ENCODE measurements at regions not wholly inside any gene's neighbourhood (a gene's known extent, or its start where the extent isn't known, plus 50 kb on each side); places are given as distances from the start of the nearest gene placed in this dataset.

DNA sequence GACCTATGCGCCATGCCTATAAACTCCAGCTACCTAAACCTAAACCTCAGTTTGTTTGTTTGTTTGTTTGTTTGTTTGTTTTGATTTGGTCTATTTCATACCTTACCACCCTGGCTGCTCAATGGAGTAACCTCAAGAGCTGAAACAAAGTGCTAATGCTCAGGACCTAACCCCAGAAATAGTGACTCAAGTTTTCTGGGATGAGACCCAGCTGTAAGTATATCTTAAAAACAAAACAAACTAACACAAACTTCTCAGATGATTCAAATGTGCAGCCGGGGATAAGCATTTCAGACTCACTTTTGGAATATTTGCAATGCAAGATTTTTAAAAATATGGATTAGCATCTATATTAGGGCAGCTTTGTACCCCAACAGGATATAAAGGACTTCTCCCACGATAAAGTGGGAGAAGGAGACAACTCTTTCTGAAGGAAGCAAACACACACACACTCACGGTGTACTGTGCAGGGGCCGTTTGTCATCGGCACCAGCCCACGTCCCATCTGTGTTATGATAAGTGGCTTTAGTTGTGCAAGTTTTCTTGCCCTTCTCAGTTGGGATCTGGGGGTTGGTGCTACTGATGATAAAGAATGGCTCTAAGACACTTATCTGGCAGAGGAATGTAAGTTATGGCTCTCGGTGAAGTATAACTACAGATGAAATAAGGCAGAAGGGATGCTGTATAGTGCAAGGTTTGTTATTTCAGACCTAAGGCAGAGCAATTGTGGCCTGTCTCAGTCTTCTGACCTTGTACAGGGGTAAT is 516.7 kb upstream of the TMEM132C start:
- Histone ChIP-seq H3K4me1 (ENCODE audit: control insufficient read depth in 1 of 2, insufficient read depth in 2 of 2, low read length in 2 of 2) (peaks cover 0 to 7% of the 10 kb centered on the region in 2 donors), H3K9me3 (ENCODE audit: control insufficient read depth in 1 of 2, low read length in 2 of 2) (no peaks in the 10 kb centered on the region), H3K27ac (ENCODE audit: low read length) (no peak overlapping the region), H3K4me3 (ENCODE audit: low read depth in 1 of 2, low read length in 2 of 2) (no peak overlapping the region), H3K36me3 (ENCODE audit: control insufficient read depth in 1 of 2, insufficient read depth in 2 of 2, low read length in 2 of 2) (no peaks in the 10 kb centered on the region), H3K27me3 (ENCODE audit: low read depth, low read length) (no peaks in the 10 kb centered on the region)

DNA sequence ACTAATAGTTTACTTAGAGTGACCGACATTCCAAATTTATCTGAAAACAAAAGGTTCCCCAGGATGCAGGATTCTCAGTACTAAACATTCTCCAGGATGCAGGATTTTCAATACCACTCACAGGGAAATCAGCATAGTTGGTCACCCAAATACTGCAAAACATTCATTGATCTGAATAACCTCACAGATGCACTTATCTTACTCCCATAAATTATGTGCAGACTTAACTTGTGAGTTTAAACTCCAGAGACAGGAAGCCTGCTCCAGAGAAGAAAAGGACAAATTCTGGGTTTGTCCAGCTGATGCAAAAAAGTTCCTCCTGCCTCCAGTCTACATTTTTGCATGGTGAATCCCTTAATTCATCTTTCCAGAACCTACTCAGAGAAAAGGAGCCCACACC is 514.2 kb upstream of the TMEM132C start:
- Histone ChIP-seq H3K27me3 (ENCODE audit: low read depth, low read length) (no peaks in the 10 kb centered on the region), H3K4me1 (ENCODE audit: control insufficient read depth in 1 of 2, insufficient read depth in 2 of 2, low read length in 2 of 2) (peaks cover 0 to 7% of the 10 kb centered on the region in 2 donors), H3K9me3 (ENCODE audit: control insufficient read depth in 1 of 2, low read length in 2 of 2) (no peaks in the 10 kb centered on the region), H3K27ac (ENCODE audit: low read length) (no peak overlapping the region), H3K4me3 (ENCODE audit: low read depth in 1 of 2, low read length in 2 of 2) (no peak overlapping the region), H3K36me3 (ENCODE audit: control insufficient read depth in 1 of 2, insufficient read depth in 2 of 2, low read length in 2 of 2) (no peaks in the 10 kb centered on the region)

DNA sequence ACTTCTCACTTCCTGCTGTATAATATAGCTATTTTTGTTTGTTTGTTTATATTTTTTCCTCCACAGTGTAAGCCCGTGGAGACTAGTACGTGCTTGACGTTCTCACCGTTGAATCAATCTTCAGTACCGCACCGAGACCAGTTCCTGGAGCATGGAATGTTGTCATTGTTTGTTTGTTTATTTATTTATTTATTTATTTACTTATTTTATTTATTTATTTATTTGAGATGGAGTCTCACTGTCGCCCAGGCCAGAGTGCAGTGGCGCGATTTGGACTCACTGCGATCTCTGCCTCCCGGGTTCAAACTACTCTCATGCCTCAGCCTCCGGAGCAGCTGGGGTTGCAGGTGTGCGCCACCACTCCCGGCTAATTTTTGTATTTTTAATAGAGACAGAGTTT is 506.6 kb upstream of the TMEM132C start:
- H3K27me3 ChIP-seq (ENCODE audit: low read depth, low read length) = no peaks in the 10 kb centered on the region
- H3K36me3 ChIP-seq (ENCODE audit: control insufficient read depth in 1 of 2, insufficient read depth in 2 of 2, low read length in 2 of 2) = no peaks in the 10 kb centered on the region
- H3K4me1 ChIP-seq (ENCODE audit: control insufficient read depth in 1 of 2, insufficient read depth in 2 of 2, low read length in 2 of 2) = no peaks in the 10 kb centered on the region
- H3K9me3 ChIP-seq (ENCODE audit: control insufficient read depth in 1 of 2, low read length in 2 of 2) = peaks cover 0 to 13% of the 10 kb centered on the region in 2 donors
- no peak overlapping the region for H3K4me3 ChIP-seq (ENCODE audit: low read depth in 1 of 2, low read length in 2 of 2)
- no peak overlapping the region for H3K27ac ChIP-seq (ENCODE audit: low read length)

DNA sequence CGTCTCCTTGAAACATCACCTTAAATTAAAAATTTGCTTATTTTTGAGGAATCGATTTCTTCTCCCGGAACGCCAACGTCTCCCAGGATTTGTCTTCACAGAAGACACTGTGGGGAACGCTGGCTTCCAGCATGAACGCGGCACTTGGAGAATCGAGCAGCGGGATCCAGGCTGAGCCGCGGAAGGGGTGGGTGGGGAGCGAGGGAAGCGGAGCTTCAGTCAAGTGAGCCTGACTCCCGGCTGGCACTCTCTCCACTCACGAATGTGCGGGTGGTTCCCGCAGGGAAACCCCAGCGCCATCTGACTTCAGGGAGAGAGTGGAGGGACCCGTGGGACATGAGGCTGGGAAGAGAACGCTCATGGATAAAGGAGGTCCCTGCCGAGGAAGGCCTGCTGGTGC is 506.0 kb upstream of the TMEM132C start:
- no peaks in the 10 kb centered on the region for H3K27me3 ChIP-seq (ENCODE audit: low read depth, low read length)

DNA sequence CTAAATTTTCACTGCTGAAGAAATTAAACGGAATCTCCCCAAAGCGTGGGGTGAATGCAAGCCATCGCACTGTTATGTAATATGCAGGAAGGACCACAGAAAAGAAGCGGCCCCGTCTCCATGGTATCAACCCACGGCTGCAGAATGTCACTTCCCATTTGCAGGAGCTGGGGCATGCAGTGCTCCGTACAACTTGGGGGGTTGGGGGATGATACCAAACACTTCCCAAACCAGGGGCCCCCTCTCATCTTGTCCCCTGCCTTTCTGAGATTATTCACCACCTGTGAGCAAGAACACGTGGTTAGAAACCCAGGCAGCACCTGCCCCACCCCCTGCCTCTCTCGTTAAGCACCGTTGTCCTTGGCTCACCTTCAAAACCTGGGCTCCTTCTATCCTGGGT is 505.1 kb upstream of the TMEM132C start:
- Histone ChIP-seq H3K27me3 (ENCODE audit: low read depth, low read length) (no peaks in the 10 kb centered on the region), H3K4me1 (ENCODE audit: control insufficient read depth in 1 of 2, insufficient read depth in 2 of 2, low read length in 2 of 2) (no peaks in the 10 kb centered on the region), H3K36me3 (ENCODE audit: control insufficient read depth in 1 of 2, insufficient read depth in 2 of 2, low read length in 2 of 2) (no peaks in the 10 kb centered on the region), H3K9me3 (ENCODE audit: control insufficient read depth in 1 of 2, low read length in 2 of 2) (peaks cover 0 to 13% of the 10 kb centered on the region in 2 donors), H3K27ac (ENCODE audit: low read length) (no peak overlapping the region), H3K4me3 (ENCODE audit: low read depth in 1 of 2, low read length in 2 of 2) (no peak overlapping the region)

More for the DNA sequence above, 506.0 kb upstream of the TMEM132C start:
- Histone ChIP-seq H3K9me3 (ENCODE audit: control insufficient read depth in 1 of 2, low read length in 2 of 2) (peaks cover 0 to 13% of the 10 kb centered on the region in 2 donors), H3K27ac (ENCODE audit: low read length) (no peak overlapping the region), H3K4me1 (ENCODE audit: control insufficient read depth in 1 of 2, insufficient read depth in 2 of 2, low read length in 2 of 2) (no peaks in the 10 kb centered on the region), H3K36me3 (ENCODE audit: control insufficient read depth in 1 of 2, insufficient read depth in 2 of 2, low read length in 2 of 2) (no peaks in the 10 kb centered on the region), H3K4me3 (ENCODE audit: low read depth in 1 of 2, low read length in 2 of 2) (no peak overlapping the region)

DNA sequence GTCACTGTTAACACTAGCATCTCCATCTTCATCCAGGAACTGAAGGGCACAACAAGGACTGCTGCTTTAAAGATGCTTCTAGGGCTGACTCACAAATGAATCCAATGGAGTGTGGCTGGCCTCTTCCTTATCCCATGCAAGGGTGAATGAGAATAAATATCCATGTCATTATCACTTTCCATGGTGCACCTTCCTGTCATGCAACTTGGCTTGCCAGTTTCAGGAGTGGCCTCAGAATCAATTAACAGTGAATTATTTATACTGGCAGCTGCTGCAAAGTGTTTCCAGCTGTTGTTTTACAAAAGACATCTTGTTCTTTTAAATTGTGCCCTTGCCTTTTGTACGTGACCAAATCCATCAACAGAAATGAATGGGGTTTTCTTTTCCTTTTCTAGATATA is 499.3 kb upstream of the TMEM132C start:
- H3K27ac ChIP-seq (ENCODE audit: low read length) = no peak overlapping the region

DNA sequence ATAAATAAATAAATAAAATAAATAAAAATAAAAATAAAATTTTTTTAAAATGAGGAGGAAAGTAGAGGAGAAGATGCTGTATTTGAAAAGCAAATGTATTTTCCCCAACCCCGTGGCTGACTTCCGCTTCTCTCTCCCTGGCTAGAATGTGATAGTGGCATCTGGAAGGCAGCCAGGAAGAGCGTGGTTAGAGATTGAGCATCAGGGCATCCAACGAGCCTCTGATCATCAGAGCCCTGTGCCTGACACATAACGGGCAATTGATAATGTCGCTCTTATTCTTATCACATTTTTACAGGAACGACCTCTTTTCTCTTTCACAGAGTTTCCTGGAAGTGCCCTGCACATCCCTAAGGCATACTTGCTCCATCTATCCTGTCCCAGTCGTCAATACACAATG is 496.9 kb upstream of the TMEM132C start:
- H3K4me1 ChIP-seq (ENCODE audit: control insufficient read depth in 1 of 2, insufficient read depth in 2 of 2, low read length in 2 of 2) = no peaks in the 10 kb centered on the region
- no peaks in the 10 kb centered on the region for H3K27me3 ChIP-seq (ENCODE audit: low read depth, low read length)
- H3K4me3 ChIP-seq (ENCODE audit: low read depth in 1 of 2, low read length in 2 of 2) = no peak overlapping the region
- no peaks in the 10 kb centered on the region for H3K9me3 ChIP-seq (ENCODE audit: control insufficient read depth in 1 of 2, low read length in 2 of 2)
- H3K27ac ChIP-seq (ENCODE audit: low read length) = no peak overlapping the region
- no peaks in the 10 kb centered on the region for H3K36me3 ChIP-seq (ENCODE audit: control insufficient read depth in 1 of 2, insufficient read depth in 2 of 2, low read length in 2 of 2)

More for the DNA sequence above, 499.3 kb upstream of the TMEM132C start:
- H3K4me1 ChIP-seq (ENCODE audit: control insufficient read depth in 1 of 2, insufficient read depth in 2 of 2, low read length in 2 of 2) = no peaks in the 10 kb centered on the region
- no peak overlapping the region for H3K4me3 ChIP-seq (ENCODE audit: low read depth in 1 of 2, low read length in 2 of 2)
- peaks cover 0 to 13% of the 10 kb centered on the region in 2 donors for H3K9me3 ChIP-seq (ENCODE audit: control insufficient read depth in 1 of 2, low read length in 2 of 2)
- H3K27me3 ChIP-seq (ENCODE audit: low read depth, low read length) = no peaks in the 10 kb centered on the region
- H3K36me3 ChIP-seq (ENCODE audit: control insufficient read depth in 1 of 2, insufficient read depth in 2 of 2, low read length in 2 of 2) = no peaks in the 10 kb centered on the region

DNA sequence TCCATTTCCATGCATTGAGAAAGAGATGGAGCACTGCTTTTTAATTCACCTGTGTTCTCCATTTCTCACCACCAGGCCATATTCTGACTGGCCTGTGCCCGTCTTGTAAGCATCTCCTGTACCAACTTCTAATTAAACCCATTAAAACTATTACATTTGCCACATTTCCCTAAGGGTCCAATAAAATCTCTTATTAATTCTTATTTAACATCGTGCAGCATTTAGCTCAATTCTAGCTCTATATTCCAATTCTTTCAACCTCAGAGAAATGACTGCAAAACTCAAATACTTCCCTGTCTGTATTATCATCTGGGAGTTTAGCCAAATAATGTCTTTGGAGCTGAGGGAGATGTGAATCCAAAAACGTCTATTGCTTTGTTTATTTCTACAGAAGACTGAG is 495.4 kb upstream of the TMEM132C start:
- Histone ChIP-seq H3K4me1 (ENCODE audit: control insufficient read depth in 1 of 2, insufficient read depth in 2 of 2, low read length in 2 of 2) (no peaks in the 10 kb centered on the region), H3K27ac (ENCODE audit: low read length) (no peak overlapping the region), H3K4me3 (ENCODE audit: low read depth in 1 of 2, low read length in 2 of 2) (no peak overlapping the region), H3K9me3 (ENCODE audit: control insufficient read depth in 1 of 2, low read length in 2 of 2) (no peaks in the 10 kb centered on the region), H3K36me3 (ENCODE audit: control insufficient read depth in 1 of 2, insufficient read depth in 2 of 2, low read length in 2 of 2) (no peaks in the 10 kb centered on the region), H3K27me3 (ENCODE audit: low read depth, low read length) (no peaks in the 10 kb centered on the region)

DNA sequence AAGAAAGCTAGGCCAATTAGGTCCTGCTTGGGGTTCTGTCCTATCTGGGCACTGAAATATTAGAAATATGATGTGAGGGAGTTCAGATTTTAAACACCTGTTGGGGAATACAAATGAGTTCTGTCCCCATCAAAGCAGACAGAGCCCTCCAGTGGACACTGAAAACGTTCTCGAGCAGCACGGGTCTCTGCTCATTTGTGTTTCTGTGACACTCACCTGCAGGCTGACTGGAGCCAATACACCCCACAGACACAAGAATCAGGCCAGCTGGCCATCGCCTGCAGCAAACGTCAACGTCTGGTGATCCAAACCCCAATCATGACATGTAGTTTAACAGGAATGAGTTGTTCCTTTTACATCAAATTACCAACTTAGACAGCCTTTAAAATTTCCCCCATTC is 493.4 kb upstream of the TMEM132C start:
- no peaks in the 10 kb centered on the region for H3K27me3 ChIP-seq (ENCODE audit: low read depth, low read length)
- no peaks in the 10 kb centered on the region for H3K36me3 ChIP-seq (ENCODE audit: control insufficient read depth in 1 of 2, insufficient read depth in 2 of 2, low read length in 2 of 2)
- no peak overlapping the region for H3K4me3 ChIP-seq (ENCODE audit: low read depth in 1 of 2, low read length in 2 of 2)
- no peaks in the 10 kb centered on the region for H3K4me1 ChIP-seq (ENCODE audit: control insufficient read depth in 1 of 2, insufficient read depth in 2 of 2, low read length in 2 of 2)
- H3K9me3 ChIP-seq (ENCODE audit: control insufficient read depth in 1 of 2, low read length in 2 of 2) = no peaks in the 10 kb centered on the region
- no peak overlapping the region for H3K27ac ChIP-seq (ENCODE audit: low read length)

DNA sequence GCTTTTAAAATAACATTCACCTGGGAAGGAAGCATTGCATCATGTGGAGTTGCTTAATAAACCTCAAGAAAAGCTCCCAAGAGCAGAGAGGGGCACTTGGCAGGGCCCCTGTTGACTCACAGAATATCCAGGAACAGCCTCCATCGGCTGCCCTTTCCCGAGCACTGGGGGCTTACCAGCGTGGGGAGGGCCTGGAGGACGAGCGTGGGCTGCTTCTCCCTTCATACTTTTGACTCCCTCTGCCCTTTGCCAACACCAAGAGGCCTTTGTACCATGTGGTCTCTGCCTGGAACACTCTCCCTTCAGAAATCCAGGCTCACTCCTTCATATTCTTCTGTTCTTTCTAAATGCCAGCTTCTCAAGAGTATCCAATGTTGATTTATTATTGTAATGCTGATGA is 492.1 kb upstream of the TMEM132C start:
- H3K4me1 ChIP-seq (ENCODE audit: control insufficient read depth in 1 of 2, insufficient read depth in 2 of 2, low read length in 2 of 2) = no peaks in the 10 kb centered on the region
- H3K27ac ChIP-seq (ENCODE audit: low read length) = no peak overlapping the region
- H3K9me3 ChIP-seq (ENCODE audit: control insufficient read depth in 1 of 2, low read length in 2 of 2) = no peaks in the 10 kb centered on the region

DNA sequence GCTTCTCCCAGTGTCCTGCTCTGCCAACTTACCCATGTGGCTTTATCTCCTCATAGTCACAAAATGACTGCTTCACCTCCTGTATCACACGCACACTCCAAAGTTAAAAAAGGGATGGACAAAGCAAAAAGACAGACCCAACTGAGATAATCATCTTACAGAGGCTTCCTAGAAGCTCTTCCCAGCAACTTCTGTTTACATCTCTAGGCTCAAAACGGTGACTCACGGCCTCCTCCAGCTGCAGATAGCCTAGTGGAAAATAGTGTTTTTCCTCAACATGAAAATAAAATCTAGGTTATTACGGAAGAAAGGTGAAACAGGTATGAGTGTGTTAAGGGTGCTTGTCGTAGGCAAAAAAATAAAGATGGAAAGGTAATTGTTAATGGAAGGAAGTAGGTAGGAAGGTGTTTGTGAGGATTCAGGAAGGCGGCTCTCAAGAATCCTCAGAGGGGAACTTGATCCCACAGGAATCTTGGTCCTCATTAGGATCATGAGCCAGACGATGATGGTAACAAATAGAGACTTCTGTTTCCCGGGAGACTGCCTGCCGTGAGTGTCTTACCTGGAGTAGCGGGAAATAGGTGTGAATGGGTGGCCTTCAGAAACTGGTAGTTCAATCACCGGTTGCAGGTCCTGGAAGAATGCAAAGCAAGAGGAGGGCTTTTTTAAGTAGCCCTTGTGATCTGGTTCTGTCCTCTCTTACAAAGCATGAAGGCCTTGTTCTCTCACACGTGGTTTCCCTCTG is 487.5 kb upstream of the TMEM132C start:
- Histone ChIP-seq H3K4me3 (ENCODE audit: low read depth in 1 of 2, low read length in 2 of 2) (no peak overlapping the region), H3K27ac (ENCODE audit: low read length) (no peak overlapping the region), H3K9me3 (ENCODE audit: control insufficient read depth in 1 of 2, low read length in 2 of 2) (no peaks in the 10 kb centered on the region), H3K27me3 (ENCODE audit: low read depth, low read length) (no peaks in the 10 kb centered on the region), H3K4me1 (ENCODE audit: control insufficient read depth in 1 of 2, insufficient read depth in 2 of 2, low read length in 2 of 2) (no peaks in the 10 kb centered on the region), H3K36me3 (ENCODE audit: control insufficient read depth in 1 of 2, insufficient read depth in 2 of 2, low read length in 2 of 2) (no peaks in the 10 kb centered on the region)

More for the DNA sequence above, 492.1 kb upstream of the TMEM132C start:
- no peaks in the 10 kb centered on the region for H3K27me3 ChIP-seq (ENCODE audit: low read depth, low read length)
- no peaks in the 10 kb centered on the region for H3K36me3 ChIP-seq (ENCODE audit: control insufficient read depth in 1 of 2, insufficient read depth in 2 of 2, low read length in 2 of 2)
- no peak overlapping the region for H3K4me3 ChIP-seq (ENCODE audit: low read depth in 1 of 2, low read length in 2 of 2)

All from muscle layer of duodenum (tissue), 2 donors.